ENCODE measurements at regions not wholly inside any gene's neighbourhood (a gene's known extent, or its start where the extent isn't known, plus 50 kb on each side); places are given as distances from the start of the nearest gene placed in this dataset.

DNA sequence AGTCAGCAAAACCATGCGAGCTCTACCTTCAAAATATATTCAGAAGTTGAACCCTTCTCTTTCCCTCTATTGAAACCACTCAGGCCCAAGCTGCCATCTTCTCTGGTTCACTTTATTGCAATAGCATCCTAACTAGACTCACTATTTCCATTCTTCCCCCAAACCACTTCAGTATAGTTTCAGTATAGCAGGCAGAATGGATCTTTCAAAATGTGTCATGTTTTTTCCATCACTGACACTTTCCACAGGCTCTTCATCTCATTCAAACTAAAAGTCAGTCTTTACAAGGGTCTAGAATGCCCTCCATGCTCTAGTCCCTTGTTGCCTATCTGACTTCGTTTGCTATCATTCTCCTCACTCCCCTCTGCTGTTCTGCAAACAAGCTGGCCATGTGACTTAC lies 274.4 kb downstream of the IDS start:
- no peak for TF ChIP-seq POLR2A (IDR thresholded peaks at IDR 0.05)
- TF ChIP-seq, protein P1, sequence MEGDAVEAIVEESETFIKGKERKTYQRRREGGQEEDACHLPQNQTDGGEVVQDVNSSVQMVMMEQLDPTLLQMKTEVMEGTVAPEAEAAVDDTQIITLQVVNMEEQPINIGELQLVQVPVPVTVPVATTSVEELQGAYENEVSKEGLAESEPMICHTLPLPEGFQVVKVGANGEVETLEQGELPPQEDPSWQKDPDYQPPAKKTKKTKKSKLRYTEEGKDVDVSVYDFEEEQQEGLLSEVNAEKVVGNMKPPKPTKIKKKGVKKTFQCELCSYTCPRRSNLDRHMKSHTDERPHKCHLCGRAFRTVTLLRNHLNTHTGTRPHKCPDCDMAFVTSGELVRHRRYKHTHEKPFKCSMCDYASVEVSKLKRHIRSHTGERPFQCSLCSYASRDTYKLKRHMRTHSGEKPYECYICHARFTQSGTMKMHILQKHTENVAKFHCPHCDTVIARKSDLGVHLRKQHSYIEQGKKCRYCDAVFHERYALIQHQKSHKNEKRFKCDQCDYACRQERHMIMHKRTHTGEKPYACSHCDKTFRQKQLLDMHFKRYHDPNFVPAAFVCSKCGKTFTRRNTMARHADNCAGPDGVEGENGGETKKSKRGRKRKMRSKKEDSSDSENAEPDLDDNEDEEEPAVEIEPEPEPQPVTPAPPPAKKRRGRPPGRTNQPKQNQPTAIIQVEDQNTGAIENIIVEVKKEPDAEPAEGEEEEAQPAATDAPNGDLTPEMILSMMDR (IDR thresholded peaks at IDR 0.05 in 8 of 11, conservative IDR thresholded peaks at IDR 0.05 in 3 of 11), result no peak

Data from spleen (tissue), 7 donors.